SJCRH30 (cell line): ENCODE measurements at regions not wholly inside any gene's neighbourhood (a gene's known extent, or its start where the extent isn't known, plus 50 kb on each side); places are given as distances from the start of the nearest gene placed in this dataset.

Source experiments
- DNase-seq, 2 experiments: peaks; one replicate each; pipeline ENCODE4 v3.0.0-alpha.2; 2015 to 2020
- H3K27ac ChIP-seq: fragments of 250-450 bp; sonication (Bioruptor Pico); 2 replicates; pipeline ENCODE4 v1.5.1; 2020; ENCODE audit warnings: mild to moderate bottlenecking, moderate library complexity
- H3K27me3 ChIP-seq: fragments of 250-450 bp; sonication (Bioruptor Pico); 2 replicates; pipeline ENCODE4 v1.5.1; 2020; ENCODE audit warnings: mild to moderate bottlenecking, moderate library complexity
- H3K36me3 ChIP-seq: fragments of 250-450 bp; sonication (Bioruptor Pico); 2 replicates; pipeline ENCODE4 v1.5.1; 2020; ENCODE audit warnings: mild to moderate bottlenecking, moderate library complexity
- H3K4me1 ChIP-seq: fragments of 250-450 bp; sonication (Bioruptor Pico); 2 replicates; pipeline ENCODE4 v1.5.1; 2020; ENCODE audit warnings: mild to moderate bottlenecking, moderate library complexity
- H3K4me3 ChIP-seq: fragments of 250-450 bp; sonication (Bioruptor Pico); 2 replicates; pipeline ENCODE4 v1.5.1; 2020; ENCODE audit warnings: mild to moderate bottlenecking, moderate library complexity
- H3K9me3 ChIP-seq: fragments of 250-450 bp; sonication (Bioruptor Pico); replicated peaks from 2 replicates; pipeline ENCODE4 v1.5.1; 2020; ENCODE audit warnings: mild to moderate bottlenecking, moderate library complexity

DNA sequence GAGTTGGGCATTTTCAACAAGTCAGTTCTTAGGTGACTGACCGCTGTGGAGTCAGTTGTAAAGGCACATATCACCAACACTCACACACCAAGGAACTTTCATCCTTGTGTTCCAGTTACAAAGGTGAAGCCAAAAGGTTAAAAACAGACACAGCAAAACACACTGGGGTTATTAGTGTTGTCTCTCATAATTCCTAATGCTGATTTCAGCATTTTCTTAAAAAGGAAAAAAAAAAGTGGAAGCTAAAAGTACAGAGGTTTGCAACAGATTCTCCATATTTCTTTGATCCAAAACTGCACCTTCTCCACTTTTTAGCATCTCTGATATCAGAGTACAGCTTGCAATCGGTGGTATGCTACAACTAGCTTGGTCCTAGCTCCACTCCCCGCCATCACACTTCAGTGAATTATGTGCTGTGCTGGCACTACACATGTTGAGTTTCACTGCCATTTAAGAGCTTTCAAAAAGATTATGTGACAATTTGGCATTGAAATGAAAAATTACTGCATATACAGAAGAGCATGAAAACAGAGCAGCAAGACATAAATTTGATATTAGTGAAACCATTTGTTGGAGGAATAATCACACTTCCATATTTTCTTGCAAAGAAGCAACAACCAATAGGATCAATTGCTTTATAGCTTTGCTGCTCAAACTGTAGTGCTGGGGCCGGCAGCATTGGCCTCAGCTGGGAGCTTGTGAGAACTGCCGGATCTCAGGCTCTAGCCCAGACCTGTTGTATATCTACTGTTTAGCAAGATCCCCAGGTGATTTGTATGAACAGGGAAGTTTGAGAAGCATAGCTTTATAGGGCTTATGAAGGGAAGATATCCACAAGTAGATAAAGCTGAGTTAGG, 62.3 kb upstream of the DAPL1 start:
- Histone ChIP-seq H3K27ac (no peak overlapping the region), H3K36me3 (no peaks in the 10 kb centered on the region), H3K27me3 (no peaks in the 10 kb centered on the region), H3K9me3 (no peaks in the 10 kb centered on the region), H3K4me1 (no peaks in the 10 kb centered on the region; the same call in 1 of the 2 replicates), H3K4me3 (no peak overlapping the region)
- DNase-seq, result no peak

DNA sequence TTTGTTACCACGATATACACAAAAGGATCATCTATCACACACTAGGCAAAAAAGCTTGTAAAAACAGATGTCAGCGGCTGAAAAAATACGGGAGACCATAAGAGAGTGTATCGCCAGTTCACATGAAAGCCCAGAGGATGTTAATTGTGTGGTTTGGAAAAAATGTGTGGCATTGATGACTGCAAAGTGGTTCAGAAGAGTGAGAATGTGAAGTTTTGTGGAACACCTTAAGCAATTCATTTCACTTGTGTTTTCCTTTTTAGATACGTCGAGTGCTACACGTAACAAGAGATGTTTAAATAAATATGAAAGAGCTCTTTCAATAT, 61.7 kb upstream of the DAPL1 start:
- Histone ChIP-seq H3K27ac (no peak overlapping the region), H3K9me3 (no peaks in the 10 kb centered on the region), H3K36me3 (no peaks in the 10 kb centered on the region), H3K4me1 (no peaks in the 10 kb centered on the region), H3K4me3 (no peak overlapping the region), H3K27me3 (no peaks in the 10 kb centered on the region)
- DNase-seq, result no peak

DNA sequence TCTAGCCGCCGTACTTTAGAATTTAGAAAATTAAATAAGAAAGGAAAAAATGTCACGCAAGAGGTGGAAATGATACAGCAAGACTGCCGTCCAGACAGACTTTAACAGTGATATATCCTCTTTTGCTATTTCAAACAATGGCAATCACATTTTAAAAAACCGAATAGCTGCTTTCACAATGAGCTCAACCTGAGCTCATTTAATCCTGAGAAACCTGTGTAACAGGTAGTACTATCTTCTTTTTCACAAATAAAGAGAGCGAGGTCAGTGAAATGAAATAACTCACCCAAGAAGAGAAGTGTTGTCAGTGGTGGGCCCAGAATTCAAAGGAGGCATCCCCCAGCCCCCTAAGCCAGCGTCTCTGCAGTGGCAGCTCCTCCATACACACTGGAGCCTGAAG, 60.7 kb upstream of the DAPL1 start:
- no peaks in the 10 kb centered on the region for H3K36me3 ChIP-seq
- H3K27me3 ChIP-seq, result no peaks in the 10 kb centered on the region
- H3K4me3 ChIP-seq, result no peak overlapping the region
- H3K27ac ChIP-seq, result no peak overlapping the region
- no peaks in the 10 kb centered on the region for H3K4me1 ChIP-seq
- DNase-seq, result no peak
- no peaks in the 10 kb centered on the region for H3K9me3 ChIP-seq

DNA sequence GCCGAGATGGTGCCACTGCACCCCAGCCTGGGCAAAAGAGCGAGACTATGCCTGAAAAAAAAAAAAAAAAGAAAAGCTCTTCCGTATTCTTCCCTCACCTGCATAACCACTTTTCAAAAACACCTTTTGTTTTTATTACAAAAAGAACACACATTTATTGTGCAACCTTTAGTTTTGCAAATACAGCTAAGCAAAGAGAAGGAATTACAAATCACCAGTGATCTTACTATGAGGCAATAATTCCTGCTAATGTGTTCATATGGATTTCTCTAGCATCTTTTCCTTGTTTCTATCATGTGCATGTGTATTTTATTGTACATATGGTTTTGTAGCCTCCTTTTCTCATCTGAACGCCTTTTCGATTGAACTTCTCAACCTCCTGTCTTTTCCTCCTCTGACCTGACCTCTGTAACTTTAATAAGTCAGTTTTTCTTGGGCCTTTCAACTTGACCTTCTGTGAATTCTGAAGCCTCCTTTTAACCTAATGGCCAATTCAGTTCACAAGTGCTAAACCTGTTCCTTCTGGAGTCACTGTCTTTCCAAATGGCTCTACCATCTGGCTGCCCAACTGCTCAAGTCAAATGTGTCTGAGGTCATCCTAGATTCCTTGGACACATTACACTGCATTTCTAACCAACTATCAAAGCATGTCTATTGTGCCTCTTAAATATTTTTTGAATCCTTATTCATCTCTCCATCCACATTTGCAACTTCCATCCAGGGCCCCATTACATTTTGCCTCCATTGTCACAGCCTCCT, 59.1 kb upstream of the DAPL1 start:
- H3K4me1 ChIP-seq, result no peaks in the 10 kb centered on the region
- no peaks in the 10 kb centered on the region for H3K36me3 ChIP-seq
- H3K27me3 ChIP-seq, result no peaks in the 10 kb centered on the region
- H3K9me3 ChIP-seq, result no peaks in the 10 kb centered on the region
- no peak for DNase-seq
- no peak overlapping the region for H3K27ac ChIP-seq
- H3K4me3 ChIP-seq, result no peak overlapping the region

DNA sequence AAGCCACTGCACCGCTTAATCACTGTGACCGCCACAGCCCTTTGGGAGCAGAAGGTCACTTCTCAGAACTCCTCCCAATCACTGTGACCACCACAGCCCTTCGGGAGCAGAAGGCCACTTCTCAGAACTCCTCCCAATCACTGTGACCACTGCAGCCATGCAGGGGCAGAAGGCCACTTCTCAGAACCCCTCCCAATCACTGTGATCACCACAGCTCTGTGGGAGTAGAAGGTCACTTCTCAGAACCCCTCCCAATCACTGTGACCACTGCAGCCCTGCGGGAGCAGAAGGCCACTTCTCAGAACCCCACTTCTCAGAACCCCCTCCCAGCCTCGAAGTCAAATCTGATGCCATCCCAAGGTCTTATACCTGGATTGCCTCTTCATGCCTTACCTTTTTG, 56.8 kb upstream of the DAPL1 start:
- Histone ChIP-seq H3K4me1 (peaks cover 4% of the 10 kb centered on the region; the same call in 1 of the 2 replicates), H3K9me3 (no peaks in the 10 kb centered on the region), H3K36me3 (no peaks in the 10 kb centered on the region), H3K4me3 (no peak overlapping the region), H3K27ac (no peak overlapping the region), H3K27me3 (no peaks in the 10 kb centered on the region)
- DNase-seq, result no peak

DNA sequence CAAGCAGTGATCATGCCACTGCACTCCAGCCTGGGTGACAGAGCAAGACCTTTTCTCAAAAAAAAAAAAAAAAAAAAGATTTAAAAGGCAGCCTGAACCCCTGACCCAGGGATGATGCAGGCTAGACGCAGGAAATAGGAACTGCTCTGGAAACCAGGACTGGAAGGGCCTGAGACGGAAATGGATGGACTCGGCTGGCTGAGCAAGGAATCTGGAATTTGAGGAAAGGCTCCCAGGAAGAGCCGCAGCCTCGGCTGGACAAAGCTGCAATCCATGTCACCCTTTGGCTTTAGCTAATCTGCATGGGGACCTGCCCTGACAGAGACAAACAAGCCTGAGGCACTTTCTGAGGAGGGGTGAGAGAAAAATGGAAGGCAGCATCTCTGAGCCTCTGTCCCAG, 55.0 kb upstream of the DAPL1 start:
- no peaks in the 10 kb centered on the region for H3K9me3 ChIP-seq
- H3K4me1 ChIP-seq, result peaks cover 4% of the 10 kb centered on the region; the same call in 1 of the 2 replicates
- no peak overlapping the region for H3K4me3 ChIP-seq
- H3K27ac ChIP-seq, result no peak overlapping the region
- DNase-seq, result no peak
- H3K36me3 ChIP-seq, result no peaks in the 10 kb centered on the region
- H3K27me3 ChIP-seq, result no peaks in the 10 kb centered on the region

DNA sequence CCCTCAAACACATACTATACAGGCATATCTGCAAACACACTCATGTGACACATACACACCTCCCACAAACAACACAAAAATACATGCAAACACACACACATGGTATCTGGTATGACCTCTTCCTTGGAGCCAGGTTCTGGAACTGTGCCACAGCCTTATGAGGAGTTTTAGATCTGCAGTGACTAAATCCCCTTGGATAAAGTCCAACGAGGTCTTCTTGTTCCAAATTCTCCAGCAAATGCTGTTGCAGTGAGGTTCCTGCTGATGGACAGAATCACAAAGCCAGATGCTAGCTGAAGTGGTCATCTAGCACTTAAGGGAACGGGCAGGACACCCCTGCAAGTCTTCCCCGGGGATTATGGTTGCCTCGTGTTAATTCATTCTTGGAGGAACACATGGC, 54.5 kb upstream of the DAPL1 start:
- no peak for DNase-seq
- H3K9me3 ChIP-seq, result no peaks in the 10 kb centered on the region
- H3K36me3 ChIP-seq, result no peaks in the 10 kb centered on the region
- no peaks in the 10 kb centered on the region for H3K27me3 ChIP-seq
- H3K4me3 ChIP-seq, result no peak overlapping the region
- no peak overlapping the region for H3K27ac ChIP-seq
- H3K4me1 ChIP-seq, result peaks cover 4% of the 10 kb centered on the region; the same call in 1 of the 2 replicates

DNA sequence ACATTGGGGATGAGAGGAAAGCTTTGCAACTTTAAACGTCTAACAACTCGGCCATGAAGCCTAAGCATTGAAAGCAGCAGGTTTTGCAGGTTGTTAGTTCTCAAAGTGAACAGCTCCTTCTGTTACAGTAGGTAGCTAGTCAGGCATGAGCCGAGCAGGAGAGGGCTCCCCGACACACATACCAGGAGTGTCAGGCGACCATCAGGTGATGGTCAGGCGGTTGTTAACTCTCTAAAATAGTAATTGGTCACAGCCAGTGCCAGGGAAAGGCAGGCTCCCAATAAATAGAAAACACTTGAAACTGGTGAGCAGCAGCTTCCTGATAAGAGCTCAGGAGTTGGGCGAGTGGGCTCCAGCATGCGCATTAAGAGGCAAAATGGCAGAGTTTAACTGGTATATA, 53.5 kb upstream of the DAPL1 start:
- DNase-seq, result no peak
- Histone ChIP-seq H3K27ac (no peak overlapping the region), H3K27me3 (no peaks in the 10 kb centered on the region), H3K4me1 (peaks cover 4% of the 10 kb centered on the region; the same call in 1 of the 2 replicates), H3K36me3 (no peaks in the 10 kb centered on the region), H3K9me3 (no peaks in the 10 kb centered on the region), H3K4me3 (no peak overlapping the region)

DNA sequence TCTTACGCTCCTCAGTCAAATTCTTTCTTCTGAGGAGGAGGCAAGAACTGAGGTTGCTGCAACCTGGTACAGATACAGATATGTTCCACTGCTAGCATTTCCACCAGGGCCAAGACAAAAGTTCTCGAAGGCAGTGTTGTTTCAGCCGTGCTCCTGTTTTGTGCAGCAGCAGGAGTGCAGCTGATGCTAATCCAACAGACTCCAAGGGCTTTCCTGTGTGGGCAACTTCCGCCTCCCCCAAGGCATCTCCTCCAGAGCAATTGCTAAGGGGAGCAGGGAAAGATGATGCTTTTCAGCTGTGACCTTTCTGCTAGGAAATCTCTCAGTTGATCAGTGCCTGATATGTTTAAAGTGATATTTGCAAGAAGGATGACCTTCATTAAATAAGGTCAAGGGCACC, 52.6 kb upstream of the DAPL1 start:
- Histone ChIP-seq H3K27me3 (no peaks in the 10 kb centered on the region), H3K4me1 (peaks cover 4% of the 10 kb centered on the region; the same call in 1 of the 2 replicates), H3K36me3 (no peaks in the 10 kb centered on the region), H3K9me3 (no peaks in the 10 kb centered on the region), H3K4me3 (no peak overlapping the region), H3K27ac (no peak overlapping the region)
- peak; percentile 39 to 67 for DNase-seq

DNA sequence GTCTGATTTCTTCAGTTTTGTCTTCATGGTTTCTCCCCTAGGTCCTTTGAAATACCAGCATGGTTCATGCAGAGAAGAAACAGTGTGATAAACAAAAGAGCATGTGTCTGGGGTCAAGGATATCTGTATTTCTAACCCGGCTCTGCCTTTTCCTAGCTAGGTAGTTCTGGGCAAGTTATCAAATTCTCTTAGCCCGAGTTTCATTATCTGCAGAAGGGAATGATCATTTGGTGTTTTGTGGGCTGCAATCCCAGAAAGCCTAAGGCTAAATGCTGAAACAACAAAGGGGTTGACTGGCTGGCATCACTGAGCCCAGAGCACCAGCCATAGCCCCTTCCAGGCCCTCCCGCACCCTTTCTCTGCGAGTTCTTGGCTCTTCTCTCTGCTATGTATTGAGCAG, 51.7 kb upstream of the DAPL1 start:
- H3K36me3 ChIP-seq, result no peaks in the 10 kb centered on the region
- H3K4me1 ChIP-seq, result peaks cover 6% of the 10 kb centered on the region
- no peaks in the 10 kb centered on the region for H3K27me3 ChIP-seq
- no peak overlapping the region for H3K27ac ChIP-seq
- no peak overlapping the region for H3K4me3 ChIP-seq
- no peaks in the 10 kb centered on the region for H3K9me3 ChIP-seq
- DNase-seq, result no peak

DNA sequence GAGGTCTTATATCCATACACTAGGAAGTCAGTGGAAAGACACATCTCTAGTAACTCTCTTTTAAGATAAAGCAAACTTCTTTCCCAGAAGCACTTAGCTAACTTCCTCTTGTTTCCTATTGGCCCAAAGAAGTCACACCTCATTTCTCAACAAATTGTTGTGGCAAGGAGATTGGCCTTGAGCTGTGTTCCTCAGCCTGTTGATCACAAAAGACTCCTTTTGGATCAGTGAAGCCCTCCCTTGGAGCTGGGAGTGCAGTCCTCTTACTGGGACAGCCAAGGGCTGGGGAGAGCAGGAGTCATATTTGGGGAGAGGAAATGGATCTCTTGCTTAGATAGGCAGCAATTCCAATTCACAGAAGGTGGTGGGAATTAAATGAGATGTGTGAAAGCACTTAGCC, 51.2 kb upstream of the DAPL1 start:
- H3K4me1 ChIP-seq, result peaks cover 10% of the 10 kb centered on the region

DNA sequence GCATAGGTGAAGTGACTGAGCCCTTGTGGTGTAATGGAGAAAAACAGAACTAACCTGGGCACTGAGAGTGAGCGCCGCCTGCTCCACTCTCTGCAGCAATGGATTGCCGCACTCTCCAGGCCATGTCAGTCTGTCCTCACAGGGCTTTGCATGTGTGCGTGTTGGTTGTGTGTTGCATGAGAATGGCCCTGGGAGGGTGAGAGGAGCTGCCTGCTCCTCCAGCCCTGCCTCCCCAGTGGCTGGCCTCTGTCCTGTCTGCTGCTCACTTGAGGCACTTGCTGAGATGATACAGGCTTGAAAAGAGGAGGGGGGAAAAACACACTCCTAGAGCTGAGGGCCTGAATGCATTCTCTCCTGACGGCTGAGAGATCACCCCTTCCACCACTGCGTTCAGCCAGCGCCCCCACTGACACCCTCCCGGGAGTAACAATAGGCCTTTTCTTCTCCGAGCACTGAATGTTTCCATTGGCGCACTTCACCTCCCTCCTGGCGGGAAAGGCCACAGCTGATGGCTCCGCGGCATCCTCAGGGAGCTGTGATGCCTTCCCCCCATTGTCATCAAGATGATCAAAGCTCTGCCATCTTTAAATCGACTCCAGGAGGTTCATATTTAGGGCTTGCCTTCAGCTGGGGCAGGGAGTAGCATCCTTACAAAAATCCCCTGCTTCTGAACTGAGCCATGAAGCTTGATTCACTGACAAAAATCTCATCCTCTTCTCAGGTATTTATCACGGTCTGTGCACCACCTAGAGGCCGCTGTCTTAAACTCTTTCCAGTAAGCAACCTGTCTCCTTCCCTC, 49.9 kb upstream of the DAPL1 start:
- H3K9me3 ChIP-seq, result no peaks in the 10 kb centered on the region
- no peaks in the 10 kb centered on the region for H3K27me3 ChIP-seq
- H3K4me3 ChIP-seq, result peak overlapping the region; percentile 14
- H3K27ac ChIP-seq, result no peak overlapping the region
- H3K4me1 ChIP-seq, result peaks cover 18% of the 10 kb centered on the region
- DNase-seq, result peak; percentile 61 to 81
- no peaks in the 10 kb centered on the region for H3K36me3 ChIP-seq

More for the DNA sequence above, 51.2 kb upstream of the DAPL1 start:
- DNase-seq, result no peak
- Histone ChIP-seq H3K4me3 (no peak overlapping the region), H3K27ac (no peak overlapping the region), H3K36me3 (no peaks in the 10 kb centered on the region), H3K9me3 (no peaks in the 10 kb centered on the region), H3K27me3 (no peaks in the 10 kb centered on the region)
